Erythroblast (primary cell): ENCODE measurements at regions not wholly inside any gene's neighbourhood (a gene's known extent, or its start where the extent isn't known, plus 50 kb on each side); places are given as distances from the start of the nearest gene placed in this dataset.

ENCODE experiments used
- GATA1 ChIP-seq: IDR thresholded peaks from 2 replicates; pipeline ENCODE4 v1.6.1; 2011; ENCODE audit warnings: low read depth, mild to moderate bottlenecking, control low read depth, low read length, moderate library complexity
- POLR2A ChIP-seq: IDR thresholded peaks from 2 replicates; pipeline ENCODE4 v1.6.1; 2011; ENCODE audit warnings: mild to moderate bottlenecking, low read length

GRCh38 chr12:77274926-77275325 is 209.6 kb upstream of the E2F7 start:
- no peak for TF ChIP-seq POLR2A
- TF ChIP-seq GATA1, result no peak
